ENCODE measurements at regions not wholly inside any gene's neighbourhood (a gene's known extent, or its start where the extent isn't known, plus 50 kb on each side); places are given as distances from the start of the nearest gene placed in this dataset.

- in situ Hi-C loops (cut with MboI; ENCODE audit: low pct_unique_long_range_greater_than_20kb in 2 of 9, low sequenced_read_pairs in 9 of 9, unreplicated experiment in 9 of 9) = loop anchor here in 1 of 9 experiments (25.0 kb wide), 1 partner anchor 380 kb away; no protein-coding TSS in a partner anchor
These were observed 89.1 kb upstream of the THBS2 start for GRCh38 chr6:169342710-169343109.

GRCh38 chr6:169341706-169342105, 88.1 kb upstream of the THBS2 start:
- Histone ChIP-seq H3K27ac (no peak overlapping the region), H3K4me1 (replicated peaks in 1 of 2) (no peaks in the 10 kb centered on the region), H3K4me3 (no peak overlapping the region)
- ATAC-seq (replicated peaks in 6 of 8) = no peak
- in situ Hi-C loops (cut with MboI; ENCODE audit: low pct_unique_long_range_greater_than_20kb in 2 of 9, low sequenced_read_pairs in 9 of 9, unreplicated experiment in 9 of 9) = loop anchor here in 1 of 9 experiments (25.0 kb wide), 1 partner anchor 379 kb away; no protein-coding TSS in a partner anchor
- WGBS, 10 experiments = 84 to 100% (median 92%) methylated on average over 2 to 4 of the region's 5 CpGs; no CpG with 5 or more reads in 5 of the 10 experiments

More at GRCh38 chr6:169342710-169343109, 89.1 kb upstream of the THBS2 start:
- H3K27ac ChIP-seq = no peak overlapping the region
- peak in 2 of 8 experiments; percentile 11 to 67 for ATAC-seq (replicated peaks in 6 of 8)
- H3K4me3 ChIP-seq = no peak overlapping the region
- H3K4me1 ChIP-seq (replicated peaks in 1 of 2) = no peaks in the 10 kb centered on the region
- 17 to 75% (median 36%) methylated on average over 1 to 3 of the region's 3 CpGs; no CpG with 5 or more reads in 7 of the 10 experiments for WGBS, 10 experiments

GRCh38 chr6:169341065-169341464, 87.4 kb upstream of the THBS2 start:
- in situ Hi-C loops (cut with MboI; ENCODE audit: low pct_unique_long_range_greater_than_20kb in 2 of 9, low sequenced_read_pairs in 9 of 9, unreplicated experiment in 9 of 9) = loop anchor here in 1 of 9 experiments (25.0 kb wide), 1 partner anchor 379 kb away; no protein-coding TSS in a partner anchor
- no peak for ATAC-seq (replicated peaks in 6 of 8)
- 70 to 100% (median 88%) methylated on average over 2 to 7 of the region's 7 CpGs; no CpG with 5 or more reads in 4 of the 10 experiments for WGBS, 10 experiments
- no peak overlapping the region for H3K27ac ChIP-seq
- no peak overlapping the region for H3K4me3 ChIP-seq
- H3K4me1 ChIP-seq (replicated peaks in 1 of 2) = no peaks in the 10 kb centered on the region

- ATAC-seq (replicated peaks in 6 of 8) = peak in 2 of 8 experiments; percentile 59 to 63
- in situ Hi-C loops (cut with MboI; ENCODE audit: low pct_unique_long_range_greater_than_20kb in 2 of 9, low sequenced_read_pairs in 9 of 9, unreplicated experiment in 9 of 9) = loop anchor here in 1 of 9 experiments (25.0 kb wide), 1 partner anchor 378 kb away; no protein-coding TSS in a partner anchor
- Histone ChIP-seq H3K4me3 (no peak overlapping the region), H3K4me1 (replicated peaks in 1 of 2) (no peaks in the 10 kb centered on the region), H3K27ac (no peak overlapping the region)
- WGBS, 10 experiments = 80 to 100% (median 92%) methylated on average over 1 to 5 of the region's 20 CpGs; no CpG with 5 or more reads in 6 of the 10 experiments
These were observed 86.7 kb upstream of the THBS2 start for GRCh38 chr6:169340395-169340794.

GRCh38 chr6:169339731-169340309, 86.2 kb upstream of the THBS2 start:
- ATAC-seq (replicated peaks in 6 of 8) = peak in 1 of 8 experiments; percentile 40
- Histone ChIP-seq H3K27ac (no peak overlapping the region), H3K4me3 (no peak overlapping the region), H3K4me1 (replicated peaks in 1 of 2) (no peaks in the 10 kb centered on the region)
- 29 to 94% (median 83%) methylated on average over 2 to 12 of the region's 12 CpGs for WGBS, 10 experiments
- in situ Hi-C loops (cut with MboI; ENCODE audit: low pct_unique_long_range_greater_than_20kb in 2 of 9, low sequenced_read_pairs in 9 of 9, unreplicated experiment in 9 of 9) = loop anchor here in 1 of 9 experiments (25.0 kb wide), 1 partner anchor 378 kb away; no protein-coding TSS in a partner anchor

- Histone ChIP-seq H3K4me3 (no peak overlapping the region), H3K27ac (no peak overlapping the region), H3K4me1 (replicated peaks in 1 of 2) (no peaks in the 10 kb centered on the region)
- ATAC-seq (replicated peaks in 6 of 8) = no peak
- WGBS, 10 experiments = 20 to 93% (median 89%) methylated on average over 2 to 9 of the region's 9 CpGs; no CpG with 5 or more reads in 3 of the 10 experiments
- in situ Hi-C loops (cut with MboI; ENCODE audit: low pct_unique_long_range_greater_than_20kb in 2 of 9, low sequenced_read_pairs in 9 of 9, unreplicated experiment in 9 of 9) = loop anchor here in 1 of 9 experiments (25.0 kb wide), 1 partner anchor 377 kb away; no protein-coding TSS in a partner anchor
These were observed 85.4 kb upstream of the THBS2 start for GRCh38 chr6:169339025-169339424.

GRCh38 chr6:169337886-169338445, 84.3 kb upstream of the THBS2 start:
- in situ Hi-C loops (cut with MboI; ENCODE audit: low pct_unique_long_range_greater_than_20kb in 2 of 9, low sequenced_read_pairs in 9 of 9, unreplicated experiment in 9 of 9) = loop anchor here in 1 of 9 experiments (25.0 kb wide), 1 partner anchor 376 kb away; no protein-coding TSS in a partner anchor
- no peak overlapping the region for H3K4me3 ChIP-seq
- peak in 2 of 8 experiments; percentile 38 to 50 for ATAC-seq (replicated peaks in 6 of 8)
- H3K27ac ChIP-seq = no peak overlapping the region
- no peaks in the 10 kb centered on the region for H3K4me1 ChIP-seq (replicated peaks in 1 of 2)
- 13 to 97% (median 95%) methylated on average over 4 to 10 of the region's 11 CpGs; no CpG with 5 or more reads in 3 of the 10 experiments for WGBS, 10 experiments

- ATAC-seq (replicated peaks in 6 of 8) = no peak
- 40 to 100% (median 81%) methylated on average over 2 to 4 of the region's 4 CpGs for WGBS, 10 experiments
- in situ Hi-C loops (cut with MboI; ENCODE audit: low pct_unique_long_range_greater_than_20kb in 2 of 9, low sequenced_read_pairs in 9 of 9, unreplicated experiment in 9 of 9) = loop anchor here in 1 of 9 experiments (25.0 kb wide), 1 partner anchor 373 kb away; no protein-coding TSS in a partner anchor
- Histone ChIP-seq H3K4me1 (replicated peaks in 1 of 2) (no peaks in the 10 kb centered on the region), H3K27ac (no peak overlapping the region), H3K4me3 (no peak overlapping the region)
These were observed 81.7 kb upstream of the THBS2 start for GRCh38 chr6:169335301-169335700.

GRCh38 chr6:169332250-169332649, 78.6 kb upstream of the THBS2 start:
- in situ Hi-C loops (cut with MboI; ENCODE audit: low pct_unique_long_range_greater_than_20kb in 2 of 9, low sequenced_read_pairs in 9 of 9, unreplicated experiment in 9 of 9) = loop anchor here in 1 of 9 experiments (25.0 kb wide), 1 partner anchor 370 kb away; no protein-coding TSS in a partner anchor
- Histone ChIP-seq H3K27ac (no peak overlapping the region), H3K4me3 (no peak overlapping the region), H3K4me1 (replicated peaks in 1 of 2) (peaks cover 5 to 6% of the 10 kb centered on the region in 2 donors)
- no peak for ATAC-seq (replicated peaks in 6 of 8)
- WGBS, 10 experiments = 47 to 98% (median 77%) methylated on average over 2 to 9 of the region's 10 CpGs; no CpG with 5 or more reads in 5 of the 10 experiments

- in situ Hi-C loops (cut with MboI; ENCODE audit: low pct_unique_long_range_greater_than_20kb in 2 of 9, low sequenced_read_pairs in 9 of 9, unreplicated experiment in 9 of 9) = loop anchor here in 1 of 9 experiments (25.0 kb wide), 1 partner anchor 366 kb away; no protein-coding TSS in a partner anchor
- H3K4me1 ChIP-seq (replicated peaks in 1 of 2) = peaks cover 5 to 6% of the 10 kb centered on the region in 2 donors
- H3K4me3 ChIP-seq = no peak overlapping the region
- WGBS, 10 experiments = 0 to 39% (median 11%) methylated on average over 1 to 5 of the region's 5 CpGs; no CpG with 5 or more reads in 2 of the 10 experiments
- peak; percentile 27 to 100 (median 100) for ATAC-seq (replicated peaks in 6 of 8)
- no peak overlapping the region for H3K27ac ChIP-seq
These were observed 74.6 kb upstream of the THBS2 start for GRCh38 chr6:169328112-169328801.

GRCh38 chr6:169326067-169326799, 72.6 kb upstream of the THBS2 start:
- peak in 3 of 8 experiments; percentile 24 to 40 (median 29) for ATAC-seq (replicated peaks in 6 of 8)
- Histone ChIP-seq H3K4me3 (no peak overlapping the region), H3K4me1 (replicated peaks in 1 of 2) (peaks cover 8 to 16% of the 10 kb centered on the region in 2 donors), H3K27ac (no peak overlapping the region)
- in situ Hi-C loops (cut with MboI; ENCODE audit: low pct_unique_long_range_greater_than_20kb in 2 of 9, low sequenced_read_pairs in 9 of 9, unreplicated experiment in 9 of 9) = loop anchor here in 1 of 9 experiments (25.0 kb wide), 1 partner anchor 364 kb away; no protein-coding TSS in a partner anchor
- WGBS, 10 experiments = 0 to 100% (median 79%) methylated on average over 1 to 22 of the region's 27 CpGs; no CpG with 5 or more reads in 2 of the 10 experiments
